GM21390 (cell line): ENCODE measurements at regions not wholly inside any gene's neighbourhood (a gene's known extent, or its start where the extent isn't known, plus 50 kb on each side); places are given as distances from the start of the nearest gene placed in this dataset.
"Not testable (repeated sequence)": the region's sequence is repeated elsewhere in the genome, so short reads cannot be mapped to it uniquely, and the experiment has no call there.

Experiments used
- ATAC-seq: cut with Tn5 transposase; IDR thresholded peaks from one replicate; pipeline ENCODE4 v1.9.1; 2021; ENCODE audit not compliant: unreplicated experiment

- no peak for ATAC-seq
These were observed 244.9 kb downstream of the SEMA3D start for GRCh38 chr7:84941936-84942335.

GRCh38 chr7:84941291-84941690 is 245.6 kb downstream of the SEMA3D start:
- ATAC-seq = no peak

GRCh38 chr7:84939888-84940287 is 247.0 kb downstream of the SEMA3D start:
- ATAC-seq = no peak

- ATAC-seq = no peak
These were observed 247.4 kb downstream of the SEMA3D start for GRCh38 chr7:84939442-84939841.

GRCh38 chr7:84924353-84924752 is 262.5 kb downstream of the SEMA3D start:
- no peak for ATAC-seq

GRCh38 chr7:84923348-84923747 is 263.5 kb downstream of the SEMA3D start:
- no peak for ATAC-seq

GRCh38 chr7:84921154-84921553 is 265.7 kb downstream of the SEMA3D start:
- no peak for ATAC-seq

GRCh38 chr7:84916973-84917372 is 269.9 kb downstream of the SEMA3D start:
- not testable (repeated sequence) for ATAC-seq

- ATAC-seq = no peak
These were observed 270.7 kb downstream of the SEMA3D start for GRCh38 chr7:84916161-84916560.

- no peak for ATAC-seq
These were observed 272.3 kb downstream of the SEMA3D start for GRCh38 chr7:84914598-84914997.

GRCh38 chr7:84913731-84914130 is 273.1 kb downstream of the SEMA3D start:
- no peak for ATAC-seq

- no peak for ATAC-seq
These were observed 273.7 kb downstream of the SEMA3D start for GRCh38 chr7:84912993-84913635.

GRCh38 chr7:84912537-84912936 is 274.3 kb downstream of the SEMA3D start:
- ATAC-seq = no peak

GRCh38 chr7:84912018-84912417 is 274.8 kb downstream of the SEMA3D start:
- no peak for ATAC-seq

- ATAC-seq = no peak
These were observed 275.8 kb downstream of the SEMA3D start for GRCh38 chr7:84911077-84911476.

GRCh38 chr7:84910322-84910721 is 276.5 kb downstream of the SEMA3D start:
- not testable (repeated sequence) for ATAC-seq

- ATAC-seq = no peak
These were observed 278.6 kb downstream of the SEMA3D start for GRCh38 chr7:84908196-84908793.

- ATAC-seq = no peak
These were observed 280.0 kb downstream of the SEMA3D start for GRCh38 chr7:84906889-84907288.

- ATAC-seq = no peak
These were observed 282.3 kb downstream of the SEMA3D start for GRCh38 chr7:84904561-84904960.

- no peak for ATAC-seq
These were observed 285.5 kb downstream of the SEMA3D start for GRCh38 chr7:84901366-84901765.

GRCh38 chr7:84900215-84900614 is 286.6 kb downstream of the SEMA3D start:
- ATAC-seq = no peak

- no peak for ATAC-seq
These were observed 291.3 kb downstream of the SEMA3D start for GRCh38 chr7:84895563-84895962.

- ATAC-seq = not testable (repeated sequence)
These were observed 303.3 kb downstream of the SEMA3D start for GRCh38 chr7:84883570-84883969.
